GM19099 (cell line): ENCODE measurements at regions not wholly inside any gene's neighbourhood (a gene's known extent, or its start where the extent isn't known, plus 50 kb on each side); places are given as distances from the start of the nearest gene placed in this dataset.

ENCODE experiments used
- POLR2A ChIP-seq: IDR thresholded peaks from 3 replicates; pipeline ENCODE4 v1.6.1; 2011; ENCODE audit warnings: low read depth; ENCODE audit not compliant: insufficient read length; ENCODE audit errors: extremely low read depth

DNA sequence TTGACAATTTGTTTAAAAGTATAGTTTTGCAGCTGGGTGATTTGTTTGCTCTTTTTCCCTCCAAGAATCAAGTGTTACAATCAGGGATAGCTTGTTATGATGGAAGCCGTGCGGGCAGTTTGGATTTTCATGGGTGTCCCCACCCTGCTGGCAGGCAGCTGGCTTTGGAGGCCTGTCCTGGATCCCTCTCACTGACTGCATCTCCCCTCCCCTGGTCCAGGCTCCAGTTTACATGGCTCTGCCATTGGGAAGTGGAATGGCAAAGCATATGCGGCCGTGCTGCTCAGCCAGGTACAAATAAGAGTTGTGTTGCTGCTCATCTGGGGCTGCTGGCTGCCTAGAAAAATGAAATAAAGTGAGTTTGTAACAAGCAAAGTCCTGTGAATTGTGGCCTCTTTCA lies 76.0 kb downstream of the CXCL12 start:
- no peak for TF ChIP-seq POLR2A

DNA sequence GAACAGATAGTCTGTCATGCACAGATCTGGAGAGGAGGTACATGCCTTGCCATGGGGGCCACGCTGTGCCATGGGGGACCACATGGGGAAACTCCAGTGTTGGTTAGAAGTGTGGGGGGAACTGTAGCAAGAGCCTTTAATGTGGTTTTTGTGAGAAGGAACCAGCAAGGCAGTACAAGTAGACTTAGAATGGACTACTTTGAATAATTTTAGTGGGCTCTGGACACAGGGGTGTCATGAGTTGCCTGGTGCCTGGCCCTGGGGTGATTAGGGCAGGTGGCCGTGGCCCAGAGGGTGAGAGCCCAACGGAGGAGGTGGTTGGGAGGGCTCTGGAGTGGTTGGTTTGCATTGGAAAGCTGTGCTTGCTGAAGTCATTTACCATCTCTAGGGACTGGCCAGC lies 77.2 kb downstream of the CXCL12 start:
- TF ChIP-seq POLR2A, result no peak

DNA sequence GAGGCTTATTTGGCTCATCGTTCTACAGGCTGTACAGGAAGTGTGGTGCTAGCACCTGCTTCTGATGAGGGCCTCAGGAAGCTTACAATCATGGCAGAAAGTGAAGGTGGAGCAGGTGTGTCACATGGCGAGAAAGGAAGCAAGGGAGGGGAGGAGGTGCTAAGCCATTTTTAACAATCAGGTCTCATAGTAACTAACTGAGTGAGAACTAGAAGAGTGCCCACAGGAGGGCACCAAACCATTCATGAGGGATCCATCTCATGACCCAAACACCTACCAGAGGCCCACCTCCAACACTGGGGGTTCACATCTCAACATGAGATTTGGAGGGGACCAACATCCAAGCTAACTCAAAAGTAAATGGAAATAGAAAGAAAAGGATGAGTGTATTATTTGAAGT lies 78.1 kb downstream of the CXCL12 start:
- no peak for TF ChIP-seq POLR2A

GRCh38 chr10:44306147-44306710 lies 78.7 kb downstream of the CXCL12 start:
- no peak for TF ChIP-seq POLR2A

GRCh38 chr10:44301781-44302355 lies 83.0 kb downstream of the CXCL12 start:
- no peak for TF ChIP-seq POLR2A

- no peak for TF ChIP-seq POLR2A
Measured at GRCh38 chr10:44300666-44301649, 83.9 kb downstream of the CXCL12 start.

- no peak for TF ChIP-seq POLR2A
Measured at GRCh38 chr10:44298713-44299112, 86.2 kb downstream of the CXCL12 start.

DNA sequence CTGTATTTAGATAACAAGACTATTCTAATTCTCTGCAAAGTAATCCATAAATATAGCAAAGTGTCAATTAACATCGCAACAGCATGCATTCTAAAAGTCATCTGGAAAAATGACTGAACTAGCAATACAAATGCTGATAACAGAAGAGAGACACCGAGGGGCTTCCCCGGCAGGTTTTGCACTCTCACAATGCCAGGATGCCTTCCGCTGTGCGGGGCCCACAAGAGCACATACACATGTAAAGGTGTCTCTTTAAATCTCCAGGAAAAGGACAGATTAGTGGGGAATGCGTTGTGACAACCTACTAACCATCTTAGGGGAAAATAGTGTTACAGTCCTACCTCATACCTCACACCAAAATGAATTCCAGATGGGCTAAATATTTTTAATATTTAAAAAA lies 86.9 kb downstream of the CXCL12 start:
- TF ChIP-seq POLR2A, result no peak

- no peak for TF ChIP-seq POLR2A
Measured at GRCh38 chr10:44295644-44296241, 89.2 kb downstream of the CXCL12 start.

DNA sequence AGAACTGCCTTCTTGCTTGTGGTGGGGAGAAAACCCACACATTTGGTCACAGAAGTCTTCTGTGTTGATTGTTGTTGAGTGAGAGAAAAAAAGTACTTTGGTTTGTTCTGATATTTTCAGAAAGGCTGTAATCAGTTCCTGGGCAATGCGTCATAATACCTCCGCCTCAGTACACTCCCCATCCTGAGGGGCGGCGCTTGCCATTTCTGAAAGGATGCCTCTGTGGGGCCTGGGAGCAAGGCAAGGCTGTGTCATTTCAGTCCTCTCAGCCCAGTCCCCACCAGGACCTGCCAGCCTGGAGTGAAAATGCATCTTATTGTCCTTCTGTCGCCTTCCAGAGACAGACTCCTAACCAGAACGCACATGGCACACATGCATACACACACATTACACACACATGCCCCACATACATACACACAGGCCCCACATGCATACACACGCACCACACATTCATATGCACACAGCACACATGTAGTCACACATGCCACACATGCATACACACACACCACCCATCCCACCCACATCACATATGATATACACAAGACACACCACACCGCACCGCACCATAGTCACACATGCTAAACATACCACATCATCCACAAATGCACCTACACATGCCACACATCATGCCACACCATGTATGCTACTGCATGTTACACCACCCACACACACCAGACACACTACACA lies 90.0 kb downstream of the CXCL12 start:
- no peak for TF ChIP-seq POLR2A

DNA sequence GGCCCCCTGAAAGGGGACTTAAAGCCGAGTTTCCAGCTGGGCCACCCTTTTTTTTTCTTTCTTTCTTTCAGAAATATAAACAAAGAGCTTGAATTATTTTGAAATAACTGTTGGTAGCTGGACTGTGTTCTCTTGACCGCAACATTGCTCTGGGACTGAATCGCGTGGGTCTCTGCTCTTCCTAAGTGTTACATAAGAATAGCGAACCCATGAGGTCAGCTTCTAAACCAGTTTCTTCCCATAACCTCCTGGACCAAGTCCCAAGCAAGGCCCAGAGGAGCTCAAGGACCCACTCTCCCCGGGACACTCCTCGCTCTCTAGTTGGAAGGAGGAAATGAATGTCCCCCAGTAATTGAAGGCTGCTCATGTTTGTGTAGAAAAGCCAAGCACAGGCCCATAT lies 91.1 kb downstream of the CXCL12 start:
- no peak for TF ChIP-seq POLR2A

DNA sequence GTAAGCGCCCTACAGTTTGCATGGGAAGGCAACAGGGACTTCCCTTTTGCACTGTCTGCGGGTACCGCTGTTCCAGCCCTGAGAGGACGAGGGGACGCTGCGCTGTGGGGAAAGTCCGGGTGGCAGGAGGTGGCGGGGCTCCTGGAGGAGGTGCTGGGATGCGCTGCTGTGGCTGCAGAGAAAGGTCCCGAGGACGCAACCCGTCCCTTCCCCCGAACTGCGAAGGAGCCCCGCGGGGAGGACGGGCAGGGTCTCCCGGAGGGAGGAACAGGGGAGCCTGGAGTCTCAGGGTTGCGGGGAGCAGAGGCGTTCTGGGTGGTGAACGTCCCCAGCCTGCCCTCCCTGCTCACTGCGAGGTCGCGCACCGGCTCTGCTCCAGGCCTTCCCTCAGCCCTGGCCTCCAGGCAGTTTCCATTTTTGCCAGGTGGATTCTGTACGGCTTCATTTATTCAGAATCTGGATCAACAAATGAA lies 91.6 kb downstream of the CXCL12 start:
- no peak for TF ChIP-seq POLR2A

DNA sequence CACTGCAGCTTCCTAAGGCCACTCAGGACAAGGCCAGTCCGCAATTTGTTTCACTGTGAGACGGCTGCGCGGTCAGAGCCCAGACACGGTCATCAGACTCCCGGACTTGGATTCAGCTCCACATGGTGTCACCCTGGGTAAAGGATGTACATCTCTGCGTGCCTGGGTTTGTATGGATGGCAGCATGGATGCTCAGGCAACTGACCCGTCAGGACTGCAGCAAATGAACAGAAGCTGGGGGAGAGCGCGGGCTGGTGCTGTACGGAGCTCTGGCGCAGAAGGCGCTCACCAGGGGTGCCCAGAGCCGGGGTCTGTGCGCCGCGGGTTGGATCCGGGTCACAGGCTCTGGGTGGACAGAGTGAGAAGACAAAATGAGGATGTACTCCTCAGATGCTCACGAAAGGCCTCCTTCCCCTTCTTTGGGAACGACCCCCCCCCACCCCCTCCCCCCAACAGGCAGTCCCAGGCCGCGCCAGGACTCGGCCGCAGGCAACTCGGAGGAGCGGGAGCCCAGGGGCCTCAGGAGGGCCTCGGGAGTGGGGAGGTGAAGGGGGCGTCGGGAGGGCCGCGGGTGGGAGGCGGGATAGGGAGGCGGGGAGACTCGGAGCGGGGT lies 92.4 kb downstream of the CXCL12 start:
- TF ChIP-seq POLR2A, result no peak

- TF ChIP-seq POLR2A, result no peak
Measured at GRCh38 chr10:44291091-44291490, 93.8 kb downstream of the CXCL12 start.
